ENCODE measurements at regions not wholly inside any gene's neighbourhood (a gene's known extent, or its start where the extent isn't known, plus 50 kb on each side); places are given as distances from the start of the nearest gene placed in this dataset.

GRCh38 chr16:85971902-85972638 is 73.1 kb downstream of the IRF8 start:
- DNase-seq: no peak

GRCh38 chr16:85974428-85975375 is 75.7 kb downstream of the IRF8 start:
- DNase-seq: no peak

- no peak for DNase-seq
Observed at GRCh38 chr16:85975451-85975981, 76.6 kb downstream of the IRF8 start.

GRCh38 chr16:85978291-85978775 is 79.4 kb downstream of the IRF8 start:
- DNase-seq: no peak

GRCh38 chr16:85978976-85979375 is 80.0 kb downstream of the IRF8 start:
- no peak for DNase-seq

- DNase-seq: no peak
Observed at GRCh38 chr16:85979605-85980004, 80.6 kb downstream of the IRF8 start.

GRCh38 chr16:85980686-85981085 is 81.7 kb downstream of the IRF8 start:
- no peak for DNase-seq

- DNase-seq: no peak
Observed at GRCh38 chr16:85981826-85982562, 83.0 kb downstream of the IRF8 start.

GRCh38 chr16:85982563-85982939 is 83.6 kb downstream of the IRF8 start:
- DNase-seq: no peak

- no peak for DNase-seq
Observed at GRCh38 chr16:85983064-85983463, 84.1 kb downstream of the IRF8 start.

GRCh38 chr16:85983606-85984230 is 84.8 kb downstream of the IRF8 start:
- DNase-seq: no peak

- no peak for DNase-seq
Observed at GRCh38 chr16:85984231-85984880, 85.4 kb downstream of the IRF8 start.

- no peak for DNase-seq
Observed at GRCh38 chr16:85984947-85985451, 86.0 kb downstream of the IRF8 start.

GRCh38 chr16:85986931-85987749 is 88.2 kb downstream of the IRF8 start:
- peak; percentile 1 for DNase-seq

GRCh38 chr16:85987750-85988078 is 88.8 kb downstream of the IRF8 start:
- no peak for DNase-seq

GRCh38 chr16:85988306-85988705 is 89.3 kb downstream of the IRF8 start:
- DNase-seq: no peak

- DNase-seq: no peak
Observed at GRCh38 chr16:85988723-85989313, 89.9 kb downstream of the IRF8 start.

- DNase-seq: no peak
Observed at GRCh38 chr16:85989376-85989775, 90.4 kb downstream of the IRF8 start.

- no peak for DNase-seq
Observed at GRCh38 chr16:85989863-85990643, 91.1 kb downstream of the IRF8 start.

GRCh38 chr16:85990861-85991301 is 91.9 kb downstream of the IRF8 start:
- DNase-seq: no peak
